Ectodermal cell (in vitro differentiated cells): ENCODE measurements at regions not wholly inside any gene's neighbourhood (a gene's known extent, or its start where the extent isn't known, plus 50 kb on each side); places are given as distances from the start of the nearest gene placed in this dataset.
"Not testable (repeated sequence)": the region's sequence is repeated elsewhere in the genome, so short reads cannot be mapped to it uniquely, and the experiment has no call there.

ENCODE experiments used
- H3K27ac ChIP-seq: 2 replicates; pipeline ENCODE4 v1.7.0; 2013; ENCODE audit warnings: mild to moderate bottlenecking, low read depth, low read length; ENCODE audit not compliant: insufficient read depth, poor library complexity, severe bottlenecking
- H3K27me3 ChIP-seq: 2 replicates; pipeline ENCODE4 v1.7.0; 2013; ENCODE audit warnings: mild to moderate bottlenecking, low read length; ENCODE audit not compliant: insufficient read depth, control insufficient read depth, poor library complexity, severe bottlenecking
- H3K36me3 ChIP-seq: one replicate; pipeline ENCODE4 v1.7.0; 2013; ENCODE audit warnings: low read length; ENCODE audit not compliant: control insufficient read depth, insufficient read depth
- H3K4me1 ChIP-seq: one replicate; pipeline ENCODE4 v1.7.0; 2013; ENCODE audit warnings: low read length; ENCODE audit not compliant: control insufficient read depth, insufficient read depth
- H3K4me3 ChIP-seq: 2 replicates; pipeline ENCODE4 v1.7.0; 2013; ENCODE audit warnings: low read depth, low read length, control low read depth; ENCODE audit not compliant: insufficient read depth
- H3K9me3 ChIP-seq: 2 replicates; pipeline ENCODE4 v1.7.0; 2013; ENCODE audit warnings: mild to moderate bottlenecking, low read length, moderate library complexity; ENCODE audit not compliant: control insufficient read depth
- WGBS, 2 experiments: methylation state at CpG; one replicate each; pipeline ENCODE4 v1.1.7; 2013; ENCODE audit warnings: missing lambda C conversion rate in 2 of 2; 5-methylcytosine and 5-hydroxymethylcytosine counted together

DNA sequence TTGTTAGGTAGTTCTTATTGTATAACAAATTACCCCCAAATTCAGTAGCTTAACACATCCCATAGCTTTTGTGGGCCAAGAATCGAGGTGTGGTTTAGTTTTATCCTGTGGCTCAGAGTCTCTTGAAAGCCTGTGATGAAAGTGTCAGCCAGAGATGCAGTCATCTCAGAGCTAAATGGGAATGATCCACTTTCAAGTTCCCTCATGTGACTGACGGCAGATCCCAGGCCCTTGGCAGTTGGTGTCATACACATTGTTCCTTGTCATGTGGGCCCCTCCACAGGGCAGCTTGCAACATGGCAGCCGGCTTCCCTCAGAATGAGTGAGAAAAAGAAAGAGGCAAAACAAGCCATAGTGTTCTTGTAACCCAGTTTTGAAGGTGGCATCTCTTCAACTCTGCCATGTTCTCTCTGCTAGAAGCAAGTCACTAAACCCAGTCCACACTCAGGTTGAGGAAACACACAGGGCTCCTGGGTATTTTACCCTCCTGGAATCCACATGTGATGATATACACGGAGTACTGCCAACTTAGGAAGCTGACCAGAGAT, 153.1 kb upstream of the LRRC61 start:
- H3K4me3 ChIP-seq, H3K27me3 ChIP-seq, H3K4me1 ChIP-seq, H3K9me3 ChIP-seq, H3K27ac ChIP-seq, H3K36me3 ChIP-seq: not testable (repeated sequence)
- 80 to 97% methylated on average over 1 of the region's 4 CpGs for WGBS, 2 experiments

DNA sequence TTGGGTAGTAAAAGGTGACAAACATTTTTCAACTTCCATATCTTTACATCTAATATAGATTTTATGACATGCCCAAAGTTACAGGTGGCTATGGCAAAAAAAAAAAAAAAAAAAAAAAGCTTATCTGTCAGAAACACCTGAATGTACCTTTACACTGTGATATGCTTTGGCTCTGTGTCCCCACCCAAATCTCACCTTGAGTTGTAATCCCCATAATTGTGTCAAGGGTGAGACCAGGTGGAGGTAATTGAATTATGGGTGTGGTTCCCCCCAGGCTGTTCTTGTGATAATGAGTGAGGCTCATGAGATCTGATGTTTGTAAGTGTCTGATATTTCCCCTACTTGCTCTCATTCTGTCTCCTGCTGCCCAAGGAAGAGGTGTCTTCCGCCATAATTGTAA, 139.6 kb upstream of the LRRC61 start:
- not testable (repeated sequence) for H3K27me3 ChIP-seq, H3K4me3 ChIP-seq, H3K27ac ChIP-seq, H3K4me1 ChIP-seq, H3K36me3 ChIP-seq, H3K9me3 ChIP-seq
- WGBS, 2 experiments = 100% methylated on average over 1 of the region's 1 CpG; no CpG with 5 or more reads in 1 of the 2 experiments

DNA sequence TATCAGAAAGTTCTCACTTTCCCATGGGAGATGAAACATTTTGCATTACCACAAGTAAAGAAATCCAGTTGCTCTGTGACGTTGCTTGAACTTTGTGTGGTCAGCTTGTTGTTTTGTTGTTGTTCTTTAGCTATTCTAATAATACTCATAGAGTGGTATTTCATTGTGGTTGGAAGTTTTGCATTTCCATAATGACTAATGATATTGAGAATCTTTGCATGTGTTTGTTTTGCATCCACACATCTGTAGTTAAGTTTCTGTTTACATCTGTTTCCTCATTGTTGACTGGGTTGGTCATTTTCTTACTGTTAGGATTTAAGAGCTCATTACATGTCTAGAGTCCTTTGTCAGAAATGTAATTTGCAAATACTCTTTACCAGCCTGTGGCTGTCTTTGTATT, 133.2 kb upstream of the LRRC61 start:
- not testable (repeated sequence) for H3K9me3 ChIP-seq, H3K27me3 ChIP-seq, H3K27ac ChIP-seq, H3K36me3 ChIP-seq, H3K4me1 ChIP-seq, H3K4me3 ChIP-seq
- WGBS, 2 experiments = 86% methylated on average over 1 of the region's 1 CpG

DNA sequence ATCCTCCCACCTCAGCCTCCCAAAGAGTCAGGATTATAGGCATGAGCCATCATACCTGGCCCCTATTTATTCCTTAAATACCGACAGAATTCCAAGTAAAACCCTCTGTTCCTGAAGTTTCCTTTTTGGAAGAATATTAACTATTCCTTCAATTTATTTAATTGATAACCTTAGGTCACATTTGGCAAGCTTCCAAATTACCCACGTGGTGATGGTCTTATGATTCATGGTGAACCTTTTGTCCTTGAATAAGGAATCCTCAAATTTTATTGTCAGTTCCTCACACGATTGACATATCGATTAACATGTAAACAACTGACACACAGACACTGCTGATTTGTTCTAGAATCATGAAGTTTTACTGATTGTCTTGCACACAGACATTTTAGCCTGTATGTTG, 130.6 kb upstream of the LRRC61 start:
- not testable (repeated sequence) for H3K27ac ChIP-seq, H3K36me3 ChIP-seq, H3K27me3 ChIP-seq, H3K9me3 ChIP-seq, H3K4me3 ChIP-seq, H3K4me1 ChIP-seq
- WGBS, 2 experiments = 82 to 86% methylated on average over 3 to 4 of the region's 4 CpGs

DNA sequence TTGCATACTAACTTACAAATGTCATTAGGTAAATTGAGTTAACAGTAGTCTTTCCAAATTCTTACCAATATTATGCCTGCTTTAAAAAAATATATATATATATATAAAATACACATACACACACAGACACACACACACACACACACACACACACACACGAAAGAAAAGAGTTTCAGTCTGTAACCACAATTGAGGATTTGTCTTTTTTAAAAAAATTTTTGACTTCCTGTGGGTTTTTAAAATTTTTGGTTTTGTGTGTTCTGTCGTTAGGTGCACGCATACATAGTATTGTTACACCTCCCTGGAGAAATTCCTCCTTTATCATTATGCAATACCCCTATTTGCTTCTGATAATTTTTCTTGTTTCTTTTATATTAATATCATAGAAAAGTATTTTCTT, 129.3 kb upstream of the LRRC61 start:
- no CpG with 5 or more reads among the region's 3 CpGs for whole genome bisulfite sequencing, 2 experiments
- H3K27ac ChIP-seq, H3K27me3 ChIP-seq, H3K9me3 ChIP-seq, H3K36me3 ChIP-seq, H3K4me1 ChIP-seq, H3K4me3 ChIP-seq: not testable (repeated sequence)
